ENCODE measurements at regions not wholly inside any gene's neighbourhood (a gene's known extent, or its start where the extent isn't known, plus 50 kb on each side); places are given as distances from the start of the nearest gene placed in this dataset.

GRCh38 chr3:86634361-86634760, 356.6 kb downstream of the VGLL3 start:
- H3K9me3 ChIP-seq = no peaks in the 10 kb centered on the region
- H3K4me3 ChIP-seq = no peak overlapping the region
- DNase-seq (no peak), ATAC-seq (no peak)
- TF ChIP-seq, protein P1, sequence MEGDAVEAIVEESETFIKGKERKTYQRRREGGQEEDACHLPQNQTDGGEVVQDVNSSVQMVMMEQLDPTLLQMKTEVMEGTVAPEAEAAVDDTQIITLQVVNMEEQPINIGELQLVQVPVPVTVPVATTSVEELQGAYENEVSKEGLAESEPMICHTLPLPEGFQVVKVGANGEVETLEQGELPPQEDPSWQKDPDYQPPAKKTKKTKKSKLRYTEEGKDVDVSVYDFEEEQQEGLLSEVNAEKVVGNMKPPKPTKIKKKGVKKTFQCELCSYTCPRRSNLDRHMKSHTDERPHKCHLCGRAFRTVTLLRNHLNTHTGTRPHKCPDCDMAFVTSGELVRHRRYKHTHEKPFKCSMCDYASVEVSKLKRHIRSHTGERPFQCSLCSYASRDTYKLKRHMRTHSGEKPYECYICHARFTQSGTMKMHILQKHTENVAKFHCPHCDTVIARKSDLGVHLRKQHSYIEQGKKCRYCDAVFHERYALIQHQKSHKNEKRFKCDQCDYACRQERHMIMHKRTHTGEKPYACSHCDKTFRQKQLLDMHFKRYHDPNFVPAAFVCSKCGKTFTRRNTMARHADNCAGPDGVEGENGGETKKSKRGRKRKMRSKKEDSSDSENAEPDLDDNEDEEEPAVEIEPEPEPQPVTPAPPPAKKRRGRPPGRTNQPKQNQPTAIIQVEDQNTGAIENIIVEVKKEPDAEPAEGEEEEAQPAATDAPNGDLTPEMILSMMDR (IDR thresholded peaks at IDR 0.05) = no peak
- no peaks in the 10 kb centered on the region for H3K36me3 ChIP-seq (ENCODE audit: low read depth)
- no peaks in the 10 kb centered on the region for H3K4me1 ChIP-seq (ENCODE audit: low read depth)
- intact Hi-C loops (cut with DNase I, micrococcal nuclease) = no loop called here

DNA sequence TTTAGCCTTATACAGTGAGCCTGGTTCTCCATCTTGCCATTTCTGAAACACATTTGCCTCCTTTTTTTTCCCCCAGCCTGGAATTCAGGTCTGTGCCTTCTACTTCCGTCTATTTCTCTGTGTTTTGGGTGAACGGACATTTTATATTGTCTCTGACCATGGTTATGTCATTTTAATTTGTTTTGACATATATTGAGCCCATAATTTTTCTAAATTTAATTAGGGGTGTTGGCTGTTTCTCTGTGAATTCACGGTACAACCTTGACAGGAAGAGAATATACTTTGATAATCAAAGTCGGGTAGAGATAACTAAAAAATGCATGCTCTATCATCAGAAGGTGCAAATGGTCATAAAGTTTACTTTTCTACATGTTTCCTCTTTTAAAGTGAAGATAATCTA, 361.4 kb downstream of the VGLL3 start:
- no peaks in the 10 kb centered on the region for H3K9me3 ChIP-seq
- intact Hi-C loops (cut with DNase I, micrococcal nuclease) = no loop called here
- no peak overlapping the region for H3K4me3 ChIP-seq
- TF ChIP-seq, protein P1 (IDR thresholded peaks at IDR 0.05) = no peak
- no peaks in the 10 kb centered on the region for H3K36me3 ChIP-seq (ENCODE audit: low read depth)
- H3K4me1 ChIP-seq (ENCODE audit: low read depth) = no peaks in the 10 kb centered on the region
- ATAC-seq (no peak), DNase-seq (no peak)

DNA sequence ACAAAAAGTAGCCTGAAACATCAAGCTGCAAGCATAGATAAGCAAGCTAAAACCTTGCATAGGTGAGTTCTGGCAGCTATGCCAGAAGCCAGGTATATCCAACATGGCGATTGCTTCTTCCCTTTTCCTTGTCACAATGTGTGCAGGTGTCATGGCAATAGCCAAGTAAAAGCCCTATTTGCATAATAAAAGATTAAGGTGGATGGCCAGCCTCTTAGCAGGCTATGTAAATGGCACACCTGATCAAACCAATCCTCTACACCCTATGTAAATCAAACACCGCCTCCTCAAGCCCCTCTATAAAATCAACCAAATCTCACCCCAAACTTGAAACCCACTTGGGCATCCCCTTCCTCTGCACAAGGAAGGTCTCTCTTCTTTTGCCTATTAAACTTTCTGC, 366.8 kb downstream of the VGLL3 start:
- intact Hi-C loops (cut with DNase I, micrococcal nuclease) = no loop called here

GRCh38 chr3:86618706-86619105, 372.2 kb downstream of the VGLL3 start:
- Histone ChIP-seq H3K4me1 (ENCODE audit: low read depth) (no peaks in the 10 kb centered on the region), H3K36me3 (ENCODE audit: low read depth) (no peaks in the 10 kb centered on the region), H3K4me3 (no peak overlapping the region), H3K9me3 (no peaks in the 10 kb centered on the region)
- ATAC-seq = no peak
- TF ChIP-seq, protein P1 (IDR thresholded peaks at IDR 0.05) = no peak
- DNase-seq = no peak
- intact Hi-C loops (cut with DNase I, micrococcal nuclease) = no loop called here

More for the DNA sequence above, 366.8 kb downstream of the VGLL3 start:
- no peaks in the 10 kb centered on the region for H3K36me3 ChIP-seq (ENCODE audit: low read depth)
- H3K9me3 ChIP-seq = no peaks in the 10 kb centered on the region
- ATAC-seq (no peak), DNase-seq (no peak)
- H3K4me3 ChIP-seq = no peak overlapping the region
- TF ChIP-seq, protein P1 (IDR thresholded peaks at IDR 0.05) = no peak
- H3K4me1 ChIP-seq (ENCODE audit: low read depth) = no peaks in the 10 kb centered on the region

GRCh38 chr3:86605166-86605565, 385.8 kb downstream of the VGLL3 start:
- Histone ChIP-seq H3K4me1 (ENCODE audit: low read depth) (no peaks in the 10 kb centered on the region), H3K4me3 (no peak overlapping the region), H3K9me3 (no peaks in the 10 kb centered on the region), H3K36me3 (ENCODE audit: low read depth) (no peaks in the 10 kb centered on the region)
- TF ChIP-seq, protein P1 (IDR thresholded peaks at IDR 0.05) = no peak
- intact Hi-C loops (cut with DNase I, micrococcal nuclease) = no loop called here
- DNase-seq (no peak), ATAC-seq (no peak)

DNA sequence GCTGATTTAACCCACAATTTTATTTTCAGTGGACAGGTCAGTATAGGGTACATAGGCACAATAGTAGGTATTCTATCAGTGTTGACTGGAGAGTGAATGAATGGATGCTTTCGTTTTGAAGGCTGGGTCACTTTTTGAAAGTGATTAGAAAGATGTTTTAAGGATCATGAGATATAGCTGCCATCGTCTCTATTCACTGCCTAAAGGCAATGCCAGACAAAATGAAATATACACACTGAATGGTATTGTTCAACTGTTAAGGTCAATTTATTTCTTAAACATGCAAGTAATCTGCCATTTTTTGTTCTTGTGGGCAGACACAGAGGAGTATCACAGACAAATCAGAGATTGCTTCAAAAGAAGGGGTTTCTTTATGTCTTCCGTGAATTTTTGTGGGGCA, 395.3 kb downstream of the VGLL3 start:
- DNase-seq = no peak
- Histone ChIP-seq H3K9me3 (no peaks in the 10 kb centered on the region), H3K4me3 (no peak overlapping the region), H3K4me1 (ENCODE audit: low read depth) (no peaks in the 10 kb centered on the region), H3K36me3 (ENCODE audit: low read depth) (no peaks in the 10 kb centered on the region)
- TF ChIP-seq, protein P1 (IDR thresholded peaks at IDR 0.05) = no peak
- ATAC-seq = no peak
- intact Hi-C loops (cut with DNase I, micrococcal nuclease) = no loop called here

Data from mucosa of descending colon (tissue), 3 donors.